Adrenal gland (tissue), 5 donors: ENCODE measurements at regions not wholly inside any gene's neighbourhood (a gene's known extent, or its start where the extent isn't known, plus 50 kb on each side); places are given as distances from the start of the nearest gene placed in this dataset.

Experiments
- CTCF ChIP-seq, 6 experiments: fragments of 450-650 bp in 4 of 6; fragments of 200-600 bp in 2 of 6; sonication (generic) in 1 of 6; IDR thresholded peaks; 1 replicate in 5 of 6; 2 replicates in 1 of 6; pipeline versions ENCODE4 v1.5.1 to v1.8.0; 2016 to 2021; ENCODE audit warnings: antibody characterized with exemption in 6 of 6, mild to moderate bottlenecking in 2 of 6, moderate library complexity in 1 of 6
- POLR2A ChIP-seq, 2 donors: fragments of 450-650 bp; IDR thresholded peaks; one replicate each; pipeline ENCODE4 v1.6.1; 2017; ENCODE audit warnings: antibody characterized with exemption in 2 of 2, mild to moderate bottlenecking in 2 of 2, moderate library complexity in 1 of 2
- donor health status: DM: no; HTN: no; CAD: no.

DNA sequence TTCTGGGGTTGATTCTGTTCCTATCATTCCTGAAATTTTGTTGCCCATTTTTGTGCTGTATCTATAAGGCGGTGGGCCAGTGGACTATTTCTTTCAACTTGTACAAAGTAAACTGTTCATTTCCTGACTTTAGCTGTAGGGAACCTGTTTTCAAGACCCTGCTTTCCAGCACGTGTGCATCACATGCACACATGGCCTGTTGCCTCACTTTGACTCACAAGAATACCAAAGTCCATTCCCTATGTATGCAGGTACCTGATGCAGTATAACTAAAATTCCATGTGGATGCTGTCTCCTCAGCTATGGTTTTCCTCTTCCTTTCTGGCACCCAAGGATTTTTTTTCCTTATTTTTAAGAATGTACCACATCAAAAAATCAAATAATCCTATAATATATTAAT is 284.1 kb upstream of the MANEA start:
- TF ChIP-seq CTCF (IDR thresholded peaks at IDR 0.05) (no peak), POLR2A (IDR thresholded peaks at IDR 0.05) (no peak)
